ENCODE measurements at regions not wholly inside any gene's neighbourhood (a gene's known extent, or its start where the extent isn't known, plus 50 kb on each side); places are given as distances from the start of the nearest gene placed in this dataset.

- no peak for TF ChIP-seq EP300 (IDR thresholded peaks at IDR 0.05; ENCODE audit: borderline replicate concordance)
- TF ChIP-seq RAD21 (IDR thresholded peaks at IDR 0.05; ENCODE audit: low read depth), result no peak
- no peak for TF ChIP-seq EGR1 (IDR thresholded peaks at IDR 0.05)
- no peak for TF ChIP-seq FOXM1 (IDR thresholded peaks at IDR 0.05; ENCODE audit: borderline replicate concordance, low read depth)
- TF ChIP-seq TAF1 (IDR thresholded peaks at IDR 0.05; ENCODE audit: low read depth), result no peak
- no peak for TF ChIP-seq USF1 (IDR thresholded peaks at IDR 0.05)
Measured at GRCh38 chr21:28237661-28238060, 755.0 kb downstream of the LTN1 start.

Measured in Ishikawa (cell line).